ENCODE measurements at regions not wholly inside any gene's neighbourhood (a gene's known extent, or its start where the extent isn't known, plus 50 kb on each side); places are given as distances from the start of the nearest gene placed in this dataset.
"Not testable (repeated sequence)": the region's sequence is repeated elsewhere in the genome, so short reads cannot be mapped to it uniquely, and the experiment has no call there.

GRCh38 chr6:40139447-40139846, 205.2 kb upstream of the MOCS1 start:
- DNase-seq, result no peak

GRCh38 chr6:40138273-40138720, 204.0 kb upstream of the MOCS1 start:
- no peak for DNase-seq

- DNase-seq, result no peak
Observed at GRCh38 chr6:40135491-40136072, 201.3 kb upstream of the MOCS1 start.

GRCh38 chr6:40133981-40134380, 199.7 kb upstream of the MOCS1 start:
- not testable (repeated sequence) for DNase-seq

- no peak for DNase-seq
Observed at GRCh38 chr6:40131675-40132074, 197.4 kb upstream of the MOCS1 start.

GRCh38 chr6:40128127-40128526, 193.9 kb upstream of the MOCS1 start:
- DNase-seq, result no peak

GRCh38 chr6:40125680-40126394, 191.6 kb upstream of the MOCS1 start:
- no peak for DNase-seq

- DNase-seq, result no peak
Observed at GRCh38 chr6:40124924-40125323, 190.7 kb upstream of the MOCS1 start.

- no peak for DNase-seq
Observed at GRCh38 chr6:40116832-40117231, 182.6 kb upstream of the MOCS1 start.

GRCh38 chr6:40112350-40112749, 178.1 kb upstream of the MOCS1 start:
- DNase-seq, result no peak

- DNase-seq, result no peak
Observed at GRCh38 chr6:40108736-40109135, 174.5 kb upstream of the MOCS1 start.

- DNase-seq, result no peak
Observed at GRCh38 chr6:40106840-40107239, 172.6 kb upstream of the MOCS1 start.

GRCh38 chr6:40098774-40099173, 164.5 kb upstream of the MOCS1 start:
- DNase-seq, result no peak

- DNase-seq, result no peak
Observed at GRCh38 chr6:40097590-40097989, 163.3 kb upstream of the MOCS1 start.

GRCh38 chr6:40083141-40083920, 149.1 kb upstream of the MOCS1 start:
- no peak for DNase-seq

- no peak for DNase-seq
Observed at GRCh38 chr6:40082278-40083043, 148.2 kb upstream of the MOCS1 start.

GRCh38 chr6:40077736-40078135, 143.5 kb upstream of the MOCS1 start:
- no peak for DNase-seq

GRCh38 chr6:40077315-40077714, 143.1 kb upstream of the MOCS1 start:
- no peak for DNase-seq

- DNase-seq, result no peak
Observed at GRCh38 chr6:40075056-40075590, 140.9 kb upstream of the MOCS1 start.

GRCh38 chr6:40074306-40075055, 140.2 kb upstream of the MOCS1 start:
- DNase-seq, result no peak

GRCh38 chr6:40066372-40066771, 132.1 kb upstream of the MOCS1 start:
- no peak for DNase-seq

GRCh38 chr6:40056865-40057264, 122.6 kb upstream of the MOCS1 start:
- no peak for DNase-seq

All from NCI-H2107 (cell line).